ENCODE measurements at regions not wholly inside any gene's neighbourhood (a gene's known extent, or its start where the extent isn't known, plus 50 kb on each side); places are given as distances from the start of the nearest gene placed in this dataset.
"Not testable (repeated sequence)": the region's sequence is repeated elsewhere in the genome, so short reads cannot be mapped to it uniquely, and the experiment has no call there.

- in situ Hi-C loops (cut with MboI; ENCODE audit: low pct_unique_long_range_greater_than_20kb, low sequenced_read_pairs): no loop called here
- DNase-seq: no peak
Observed at GRCh38 chr14:21825845-21826244, 152.2 kb upstream of the OR4E1 start.

GRCh38 chr14:21825149-21825743 lies 151.6 kb upstream of the OR4E1 start:
- DNase-seq: peak; percentile 53
- in situ Hi-C loops (cut with MboI; ENCODE audit: low pct_unique_long_range_greater_than_20kb, low sequenced_read_pairs): no loop called here

- in situ Hi-C loops (cut with MboI; ENCODE audit: low pct_unique_long_range_greater_than_20kb, low sequenced_read_pairs): no loop called here
- no peak for DNase-seq
Observed at GRCh38 chr14:21822109-21822508, 148.5 kb upstream of the OR4E1 start.

GRCh38 chr14:21820631-21821030 lies 147.0 kb upstream of the OR4E1 start:
- in situ Hi-C loops (cut with MboI; ENCODE audit: low pct_unique_long_range_greater_than_20kb, low sequenced_read_pairs): no loop called here
- DNase-seq: no peak

- in situ Hi-C loops (cut with MboI; ENCODE audit: low pct_unique_long_range_greater_than_20kb, low sequenced_read_pairs); DNase-seq: not testable (repeated sequence)
Observed at GRCh38 chr14:21819891-21820290, 146.3 kb upstream of the OR4E1 start.

- in situ Hi-C loops (cut with MboI; ENCODE audit: low pct_unique_long_range_greater_than_20kb, low sequenced_read_pairs); DNase-seq: not testable (repeated sequence)
Observed at GRCh38 chr14:21817010-21817409, 143.4 kb upstream of the OR4E1 start.

- DNase-seq: no peak
- in situ Hi-C loops (cut with MboI; ENCODE audit: low pct_unique_long_range_greater_than_20kb, low sequenced_read_pairs): no loop called here
Observed at GRCh38 chr14:21807975-21808374, 134.4 kb upstream of the OR4E1 start.

GRCh38 chr14:21804981-21805380 lies 131.4 kb upstream of the OR4E1 start:
- DNase-seq: no peak
- in situ Hi-C loops (cut with MboI; ENCODE audit: low pct_unique_long_range_greater_than_20kb, low sequenced_read_pairs): no loop called here

GRCh38 chr14:21802441-21802840 lies 128.8 kb upstream of the OR4E1 start:
- in situ Hi-C loops (cut with MboI; ENCODE audit: low pct_unique_long_range_greater_than_20kb, low sequenced_read_pairs): no loop called here
- no peak for DNase-seq

GRCh38 chr14:21796916-21797315 lies 123.3 kb upstream of the OR4E1 start:
- in situ Hi-C loops (cut with MboI; ENCODE audit: low pct_unique_long_range_greater_than_20kb, low sequenced_read_pairs): no loop called here
- peak; percentile 4 for DNase-seq

GRCh38 chr14:21795456-21795855 lies 121.8 kb upstream of the OR4E1 start:
- in situ Hi-C loops (cut with MboI; ENCODE audit: low pct_unique_long_range_greater_than_20kb, low sequenced_read_pairs): no loop called here
- no peak for DNase-seq

GRCh38 chr14:21791749-21792148 lies 118.1 kb upstream of the OR4E1 start:
- no peak for DNase-seq
- in situ Hi-C loops (cut with MboI; ENCODE audit: low pct_unique_long_range_greater_than_20kb, low sequenced_read_pairs): no loop called here

- in situ Hi-C loops (cut with MboI; ENCODE audit: low pct_unique_long_range_greater_than_20kb, low sequenced_read_pairs); DNase-seq: not testable (repeated sequence)
Observed at GRCh38 chr14:21788687-21789086, 115.1 kb upstream of the OR4E1 start.

GRCh38 chr14:21787242-21787641 lies 113.6 kb upstream of the OR4E1 start:
- in situ Hi-C loops (cut with MboI; ENCODE audit: low pct_unique_long_range_greater_than_20kb, low sequenced_read_pairs); DNase-seq: not testable (repeated sequence)

GRCh38 chr14:21781543-21781942 lies 107.9 kb upstream of the OR4E1 start:
- DNase-seq: no peak
- in situ Hi-C loops (cut with MboI; ENCODE audit: low pct_unique_long_range_greater_than_20kb, low sequenced_read_pairs): no loop called here

- no peak for DNase-seq
Observed at GRCh38 chr14:21780429-21781084, 106.9 kb upstream of the OR4E1 start.

GRCh38 chr14:21771671-21772070 lies 98.1 kb upstream of the OR4E1 start:
- in situ Hi-C loops (cut with MboI; ENCODE audit: low pct_unique_long_range_greater_than_20kb, low sequenced_read_pairs): no loop called here
- DNase-seq: no peak

More at GRCh38 chr14:21780429-21781084, 106.9 kb upstream of the OR4E1 start:
- in situ Hi-C loops (cut with MboI; ENCODE audit: low pct_unique_long_range_greater_than_20kb, low sequenced_read_pairs): no loop called here

- DNase-seq: no peak
- in situ Hi-C loops (cut with MboI; ENCODE audit: low pct_unique_long_range_greater_than_20kb, low sequenced_read_pairs): no loop called here
Observed at GRCh38 chr14:21768875-21769257, 95.2 kb upstream of the OR4E1 start.

- DNase-seq: peak; percentile 56
- in situ Hi-C loops (cut with MboI; ENCODE audit: low pct_unique_long_range_greater_than_20kb, low sequenced_read_pairs): no loop called here
Observed at GRCh38 chr14:21768116-21768874, 94.7 kb upstream of the OR4E1 start.

GRCh38 chr14:21760360-21760759 lies 86.7 kb upstream of the OR4E1 start:
- in situ Hi-C loops (cut with MboI; ENCODE audit: low pct_unique_long_range_greater_than_20kb, low sequenced_read_pairs); DNase-seq: not testable (repeated sequence)

Measured in KBM-7 (cell line).